ENCODE measurements at regions not wholly inside any gene's neighbourhood (a gene's known extent, or its start where the extent isn't known, plus 50 kb on each side); places are given as distances from the start of the nearest gene placed in this dataset.

DNA sequence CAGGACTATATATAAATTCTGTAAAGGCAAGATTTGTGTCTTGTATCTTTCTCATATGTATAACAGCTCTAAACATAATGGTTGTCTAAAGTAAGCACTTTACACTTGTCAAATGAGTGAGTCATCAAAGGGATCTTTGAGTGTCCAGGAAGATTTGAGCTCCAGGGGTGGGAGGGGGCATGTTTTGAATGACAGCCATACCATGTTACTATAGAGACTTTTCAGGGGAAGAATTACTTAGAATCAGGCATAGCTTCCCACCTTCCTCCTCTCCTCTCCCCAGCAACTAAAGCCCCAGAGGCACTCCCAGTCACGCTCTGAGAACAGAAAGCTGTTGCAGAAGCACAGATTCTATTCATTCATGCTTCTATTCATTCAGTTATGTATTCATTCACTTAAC is 65.8 kb upstream of the ALK start:
- no peak overlapping the region for H3K4me3 ChIP-seq
- in situ Hi-C loops (cut with MboI; ENCODE audit: low pct_ligation_motif_present in 1 of 4, low pct_unique_long_range_greater_than_20kb in 1 of 4, low sequenced_read_pairs in 3 of 4): no loop called here
- whole genome bisulfite sequencing, 2 donors (ENCODE audit: low coverage in 1 of 2): 63 to 73% methylated on average over 1 of the region's 1 CpG

DNA sequence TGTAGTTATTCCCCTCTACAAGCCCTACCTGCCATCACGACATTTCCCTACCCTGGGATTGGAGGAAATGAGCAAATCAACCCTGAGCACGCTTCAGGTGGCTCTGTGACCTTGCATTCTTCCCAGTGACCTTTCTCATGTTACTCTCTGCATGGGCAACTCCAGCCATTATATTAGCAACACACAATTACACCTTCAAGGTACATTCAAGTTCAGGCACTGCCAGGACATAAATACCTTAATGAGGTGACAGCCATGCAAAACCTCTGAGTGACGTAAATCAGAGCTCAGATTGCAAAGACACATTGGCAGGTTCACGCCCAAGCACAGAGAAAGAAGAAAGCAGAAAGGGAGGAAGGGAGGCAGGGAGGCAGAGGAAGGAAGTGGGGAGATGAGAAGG is 68.7 kb upstream of the ALK start:
- intact Hi-C loops (cut with DNase I; ENCODE audit: low total_unique reads) (no loop called here), in situ Hi-C loops (cut with MboI; ENCODE audit: low pct_ligation_motif_present in 1 of 4, low pct_unique_long_range_greater_than_20kb in 1 of 4, low sequenced_read_pairs in 3 of 4) (no loop called here)
- no peaks in the 10 kb centered on the region for H3K36me3 ChIP-seq
- no peaks in the 10 kb centered on the region for H3K4me1 ChIP-seq
- no peak overlapping the region for H3K4me3 ChIP-seq
- peaks cover 6% of the 10 kb centered on the region for H3K27me3 ChIP-seq
- H3K27ac ChIP-seq: no peak overlapping the region
- WGBS, 2 donors (ENCODE audit: low coverage in 1 of 2): 54 to 72% methylated on average over 4 of the region's 4 CpGs
- TF ChIP-seq POLR2A (IDR thresholded peaks at IDR 0.05): no peak
- TF ChIP-seq EP300 (IDR thresholded peaks at IDR 0.05; ENCODE audit: low read depth): no peak
- TF ChIP-seq POLR2AphosphoS5 (IDR thresholded peaks at IDR 0.05): no peak
- TF ChIP-seq, protein P1, sequence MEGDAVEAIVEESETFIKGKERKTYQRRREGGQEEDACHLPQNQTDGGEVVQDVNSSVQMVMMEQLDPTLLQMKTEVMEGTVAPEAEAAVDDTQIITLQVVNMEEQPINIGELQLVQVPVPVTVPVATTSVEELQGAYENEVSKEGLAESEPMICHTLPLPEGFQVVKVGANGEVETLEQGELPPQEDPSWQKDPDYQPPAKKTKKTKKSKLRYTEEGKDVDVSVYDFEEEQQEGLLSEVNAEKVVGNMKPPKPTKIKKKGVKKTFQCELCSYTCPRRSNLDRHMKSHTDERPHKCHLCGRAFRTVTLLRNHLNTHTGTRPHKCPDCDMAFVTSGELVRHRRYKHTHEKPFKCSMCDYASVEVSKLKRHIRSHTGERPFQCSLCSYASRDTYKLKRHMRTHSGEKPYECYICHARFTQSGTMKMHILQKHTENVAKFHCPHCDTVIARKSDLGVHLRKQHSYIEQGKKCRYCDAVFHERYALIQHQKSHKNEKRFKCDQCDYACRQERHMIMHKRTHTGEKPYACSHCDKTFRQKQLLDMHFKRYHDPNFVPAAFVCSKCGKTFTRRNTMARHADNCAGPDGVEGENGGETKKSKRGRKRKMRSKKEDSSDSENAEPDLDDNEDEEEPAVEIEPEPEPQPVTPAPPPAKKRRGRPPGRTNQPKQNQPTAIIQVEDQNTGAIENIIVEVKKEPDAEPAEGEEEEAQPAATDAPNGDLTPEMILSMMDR (IDR thresholded peaks at IDR 0.05): no peak
- no peaks in the 10 kb centered on the region for H3K9me3 ChIP-seq
- DNase-seq: no peak

More for the DNA sequence above, 65.8 kb upstream of the ALK start:
- DNase-seq: no peak
- intact Hi-C loops (cut with DNase I; ENCODE audit: low total_unique reads): no loop called here
- peaks cover 6% of the 10 kb centered on the region for H3K27me3 ChIP-seq
- H3K27ac ChIP-seq: no peak overlapping the region
- TF ChIP-seq, protein P1 (IDR thresholded peaks at IDR 0.05): no peak
- TF ChIP-seq POLR2A (IDR thresholded peaks at IDR 0.05): no peak
- TF ChIP-seq POLR2AphosphoS5 (IDR thresholded peaks at IDR 0.05): no peak
- TF ChIP-seq EP300 (IDR thresholded peaks at IDR 0.05; ENCODE audit: low read depth): no peak
- no peaks in the 10 kb centered on the region for H3K4me1 ChIP-seq
- no peaks in the 10 kb centered on the region for H3K9me3 ChIP-seq
- no peaks in the 10 kb centered on the region for H3K36me3 ChIP-seq

DNA sequence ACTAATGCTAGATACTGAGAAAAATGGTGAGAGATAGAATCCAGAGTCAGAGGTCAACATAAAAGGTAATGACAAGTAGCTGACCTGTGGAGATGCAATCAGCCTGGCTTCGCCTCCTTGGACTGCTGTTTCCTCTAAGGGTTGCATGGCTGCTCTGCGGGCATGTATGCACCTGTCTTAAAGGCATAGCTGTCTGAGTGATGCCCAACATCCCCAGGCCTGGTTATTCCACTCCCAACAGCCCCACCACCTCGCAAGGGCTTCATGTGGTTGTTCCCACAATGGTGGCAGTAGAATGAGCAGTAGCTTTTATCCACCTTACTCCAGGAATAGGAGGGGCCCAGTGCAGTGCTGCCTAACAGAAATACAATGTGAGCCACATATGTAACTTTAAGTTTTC is 69.7 kb upstream of the ALK start:
- H3K36me3 ChIP-seq: no peaks in the 10 kb centered on the region
- no peaks in the 10 kb centered on the region for H3K27me3 ChIP-seq
- H3K4me1 ChIP-seq: no peaks in the 10 kb centered on the region
- TF ChIP-seq POLR2A (IDR thresholded peaks at IDR 0.05) (no peak), EP300 (IDR thresholded peaks at IDR 0.05; ENCODE audit: low read depth) (no peak), POLR2AphosphoS5 (IDR thresholded peaks at IDR 0.05) (no peak)
- TF ChIP-seq, protein P1 (IDR thresholded peaks at IDR 0.05): no peak
- 70 to 78% methylated on average over 2 to 3 of the region's 3 CpGs for WGBS, 2 donors (ENCODE audit: low coverage in 1 of 2)
- no peak for DNase-seq
- no peaks in the 10 kb centered on the region for H3K9me3 ChIP-seq
- intact Hi-C loops (cut with DNase I; ENCODE audit: low total_unique reads) (no loop called here), in situ Hi-C loops (cut with MboI; ENCODE audit: low pct_ligation_motif_present in 1 of 4, low pct_unique_long_range_greater_than_20kb in 1 of 4, low sequenced_read_pairs in 3 of 4) (no loop called here)
- no peak overlapping the region for H3K4me3 ChIP-seq
- no peak overlapping the region for H3K27ac ChIP-seq

DNA sequence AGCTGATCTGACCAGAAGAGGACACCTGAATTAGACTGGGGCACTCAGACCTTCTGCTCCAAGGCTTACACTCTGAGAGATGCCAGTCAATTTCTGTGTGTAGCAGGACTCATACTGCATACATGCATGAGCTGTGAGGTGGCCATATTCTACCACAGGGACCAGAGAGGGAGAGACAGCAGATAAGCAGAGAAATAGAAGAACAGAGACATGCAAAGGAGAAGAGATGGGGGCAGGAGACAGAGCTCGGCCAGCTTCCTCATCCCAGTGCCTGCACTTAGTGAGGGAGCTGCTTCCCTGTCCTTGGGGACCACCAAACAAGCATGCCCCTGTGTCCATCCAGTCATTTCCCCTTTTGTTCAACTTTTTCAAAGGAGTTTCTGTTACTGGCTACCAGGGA is 73.9 kb upstream of the ALK start:
- WGBS, 2 donors (ENCODE audit: low coverage in 1 of 2): 36% methylated on average over 1 of the region's 1 CpG; no CpG with 5 or more reads in 1 of the 2 donors
- no peaks in the 10 kb centered on the region for H3K27me3 ChIP-seq
- DNase-seq: no peak
- H3K9me3 ChIP-seq: no peaks in the 10 kb centered on the region
- no peaks in the 10 kb centered on the region for H3K4me1 ChIP-seq
- TF ChIP-seq EP300 (IDR thresholded peaks at IDR 0.05; ENCODE audit: low read depth): no peak
- TF ChIP-seq, protein P1 (IDR thresholded peaks at IDR 0.05): no peak
- TF ChIP-seq POLR2AphosphoS5 (IDR thresholded peaks at IDR 0.05): no peak
- no peak for TF ChIP-seq POLR2A (IDR thresholded peaks at IDR 0.05)
- no peaks in the 10 kb centered on the region for H3K36me3 ChIP-seq
- in situ Hi-C loops (cut with MboI; ENCODE audit: low pct_ligation_motif_present in 1 of 4, low pct_unique_long_range_greater_than_20kb in 1 of 4, low sequenced_read_pairs in 3 of 4) (no loop called here), intact Hi-C loops (cut with DNase I; ENCODE audit: low total_unique reads) (no loop called here)
- H3K4me3 ChIP-seq: no peak overlapping the region
- H3K27ac ChIP-seq: no peak overlapping the region
